T-helper 2 cell treated with Interferon-gamma antibody and Interleukin-4, amounts not matched to agents 5 μg/mL and 100 μg/mL, for 36 hours (primary cell): ENCODE measurements at regions not wholly inside any gene's neighbourhood (a gene's known extent, or its start where the extent isn't known, plus 50 kb on each side); places are given as distances from the start of the nearest gene placed in this dataset.
"Not testable (repeated sequence)": the region's sequence is repeated elsewhere in the genome, so short reads cannot be mapped to it uniquely, and the experiment has no call there.

Source experiments
- DNase-seq: peaks from one replicate; pipeline ENCODE4 v3.0.0; 2021; ENCODE audit warnings: low spot score
- H3K27ac Mint-ChIP-seq: one replicate; pipeline ENCODE4 v1.8.0; 2021; ENCODE audit warnings: mild to moderate bottlenecking, mixed read lengths
- H3K27me3 Mint-ChIP-seq: one replicate; pipeline ENCODE4 v1.8.0; 2021; ENCODE audit warnings: low read depth, mixed read lengths
- H3K36me3 Mint-ChIP-seq: one replicate; pipeline ENCODE4 v1.8.0; 2021; ENCODE audit warnings: low read depth, mixed read lengths
- H3K4me1 Mint-ChIP-seq: one replicate; pipeline ENCODE4 v1.8.0; 2021; ENCODE audit warnings: low read depth, mixed read lengths
- H3K4me3 Mint-ChIP-seq: one replicate; pipeline ENCODE4 v1.8.0; 2022; ENCODE audit warnings: mild to moderate bottlenecking, moderate library complexity, mixed read lengths
- H3K9me3 Mint-ChIP-seq: one replicate; pipeline ENCODE4 v1.8.0; 2021; ENCODE audit warnings: mixed read lengths

DNA sequence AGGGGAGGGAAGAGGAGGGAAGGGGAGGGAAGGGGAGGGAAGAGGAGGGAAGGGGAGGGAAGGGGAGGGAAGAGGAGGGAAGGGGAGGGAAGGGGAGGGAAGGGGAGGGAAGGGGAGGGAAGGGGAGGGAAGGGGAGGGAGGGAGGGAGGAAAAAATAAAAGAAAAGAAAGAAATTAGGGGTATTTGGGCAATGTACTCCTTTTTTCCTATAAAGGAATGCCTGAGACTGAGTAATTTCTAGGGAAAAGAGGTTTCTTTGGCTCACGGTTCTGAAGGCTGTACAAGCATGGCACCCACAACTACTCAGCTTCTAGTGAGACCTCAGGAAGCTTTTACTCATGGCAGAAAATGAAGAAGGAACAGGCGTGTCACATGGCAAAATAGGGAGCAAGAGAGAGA is 76.5 kb upstream of the TCF21 start:
- H3K27me3 Mint-ChIP-seq, H3K4me3 Mint-ChIP-seq, H3K9me3 Mint-ChIP-seq, H3K36me3 Mint-ChIP-seq, DNase-seq, H3K4me1 Mint-ChIP-seq, H3K27ac Mint-ChIP-seq: not testable (repeated sequence)

DNA sequence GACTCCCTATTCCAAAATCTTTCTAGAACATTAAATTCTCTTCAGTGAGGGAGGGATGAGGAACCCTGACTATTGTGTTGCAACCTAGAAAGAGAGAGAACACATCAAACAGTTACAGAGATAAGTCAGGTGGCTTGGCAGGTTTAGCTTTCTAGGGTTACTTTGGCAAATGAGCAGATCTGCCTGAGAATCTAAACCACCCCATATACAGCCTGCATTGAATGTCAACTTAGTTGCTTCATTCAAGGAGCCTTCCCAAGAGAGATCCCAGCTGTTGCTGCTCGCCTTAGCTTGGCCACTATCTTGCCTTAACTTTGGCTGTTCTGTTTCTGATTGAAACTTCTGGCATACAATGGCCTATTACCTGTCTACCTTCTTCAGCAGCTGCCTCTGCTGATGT is 74.7 kb upstream of the TCF21 start:
- DNase-seq: no peak
- H3K36me3 Mint-ChIP-seq: no peaks in the 10 kb centered on the region
- no peak overlapping the region for H3K27ac Mint-ChIP-seq
- H3K4me1 Mint-ChIP-seq: no peaks in the 10 kb centered on the region
- H3K4me3 Mint-ChIP-seq: no peak overlapping the region
- H3K9me3 Mint-ChIP-seq: no peaks in the 10 kb centered on the region
- H3K27me3 Mint-ChIP-seq: no peaks in the 10 kb centered on the region

DNA sequence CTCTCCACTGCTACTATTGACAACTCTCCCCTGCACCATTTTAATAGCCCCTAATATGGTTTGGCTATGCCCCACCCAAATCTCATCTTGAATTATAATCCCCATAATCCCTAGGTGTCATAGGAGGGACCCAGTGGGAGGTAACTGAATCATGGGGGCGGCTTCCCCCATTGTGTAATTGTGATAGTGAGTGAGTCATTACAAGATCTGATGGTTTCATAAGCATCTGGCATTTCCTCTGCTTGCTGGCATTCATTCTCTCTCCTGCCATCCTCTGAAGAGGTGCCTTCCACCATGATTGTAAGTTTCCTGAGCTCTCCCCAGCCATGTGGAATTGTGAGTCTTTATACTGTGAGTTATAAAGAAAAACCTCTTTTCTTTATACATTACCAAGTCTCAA is 74.1 kb upstream of the TCF21 start:
- no peaks in the 10 kb centered on the region for H3K27me3 Mint-ChIP-seq
- H3K27ac Mint-ChIP-seq: no peak overlapping the region
- no peaks in the 10 kb centered on the region for H3K36me3 Mint-ChIP-seq
- H3K4me3 Mint-ChIP-seq: no peak overlapping the region
- no peak for DNase-seq
- no peaks in the 10 kb centered on the region for H3K9me3 Mint-ChIP-seq
- no peaks in the 10 kb centered on the region for H3K4me1 Mint-ChIP-seq

DNA sequence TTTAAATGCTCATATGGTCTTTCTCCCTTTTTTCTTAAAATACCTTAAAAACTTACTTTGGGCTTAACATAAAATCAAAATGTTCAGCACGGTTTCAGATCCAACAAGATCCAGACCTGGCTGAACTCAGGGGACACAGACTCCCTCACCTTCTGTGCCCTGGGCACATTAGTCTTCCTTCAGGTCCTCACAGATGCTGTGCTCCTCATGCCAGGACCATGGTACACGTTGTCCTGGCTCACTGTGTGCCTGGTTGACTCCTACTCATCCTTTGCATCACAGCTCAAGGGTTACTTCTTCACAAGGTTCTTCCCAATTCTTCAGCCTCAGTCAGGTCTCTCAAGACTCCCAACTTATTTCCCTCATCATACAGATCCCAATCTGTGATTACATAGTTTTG is 73.6 kb upstream of the TCF21 start:
- Mint-ChIP-seq H3K27ac (no peak overlapping the region), H3K9me3 (no peaks in the 10 kb centered on the region), H3K27me3 (no peaks in the 10 kb centered on the region), H3K4me3 (no peak overlapping the region), H3K4me1 (no peaks in the 10 kb centered on the region), H3K36me3 (no peaks in the 10 kb centered on the region)
- no peak for DNase-seq

DNA sequence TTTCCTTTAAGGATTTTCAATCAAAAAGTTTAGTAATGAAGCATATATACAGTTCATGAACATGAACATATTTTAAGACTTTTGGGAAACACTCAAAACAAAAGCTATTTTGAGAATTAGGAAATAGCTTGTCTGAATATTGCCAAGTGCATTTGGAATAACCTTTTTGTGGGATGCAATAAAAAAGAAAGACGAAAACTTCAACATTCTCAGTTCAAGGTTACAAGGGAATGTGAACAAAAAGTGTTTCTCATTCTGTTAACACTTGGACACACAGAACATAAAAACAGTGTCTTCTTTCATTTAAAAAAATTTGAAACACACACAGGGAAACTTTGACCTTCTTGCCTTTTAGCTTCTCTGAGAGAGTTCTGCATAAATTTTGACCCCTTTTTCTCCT is 72.7 kb upstream of the TCF21 start:
- no peaks in the 10 kb centered on the region for H3K36me3 Mint-ChIP-seq
- H3K27me3 Mint-ChIP-seq: peaks cover 2% of the 10 kb centered on the region
- no peak for DNase-seq
- no peaks in the 10 kb centered on the region for H3K4me1 Mint-ChIP-seq
- no peak overlapping the region for H3K4me3 Mint-ChIP-seq
- no peaks in the 10 kb centered on the region for H3K9me3 Mint-ChIP-seq
- H3K27ac Mint-ChIP-seq: no peak overlapping the region

DNA sequence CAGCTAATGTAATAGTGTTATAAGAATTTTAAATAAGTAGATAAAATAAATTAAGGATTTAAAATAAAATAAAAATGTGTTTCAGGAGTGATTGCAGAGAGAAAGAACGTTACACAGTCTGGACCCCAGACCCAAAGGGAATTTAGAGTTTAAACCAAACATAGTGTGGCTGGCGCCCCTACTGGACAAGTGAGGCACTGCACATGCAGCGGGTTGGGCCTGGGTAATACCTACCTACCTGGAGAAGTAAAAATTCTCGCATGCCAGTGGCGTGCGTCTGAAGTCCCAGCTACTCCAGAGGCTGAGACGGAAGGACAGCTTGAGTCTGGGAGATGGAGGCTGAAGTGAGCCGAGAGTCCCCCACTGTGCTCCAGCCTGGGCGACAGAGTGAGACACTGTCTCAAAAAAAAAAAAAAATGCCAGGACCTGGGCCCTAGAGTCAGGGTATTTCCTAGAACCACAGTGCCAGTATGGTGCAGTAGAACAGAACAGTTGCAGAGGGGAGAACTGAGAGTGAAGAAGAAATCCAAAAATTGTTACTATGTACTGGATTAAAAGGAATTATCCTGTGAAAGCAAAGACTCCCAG is 71.4 kb upstream of the TCF21 start:
- Mint-ChIP-seq H3K4me3 (no peak overlapping the region), H3K27me3 (peaks cover 2% of the 10 kb centered on the region), H3K9me3 (no peaks in the 10 kb centered on the region), H3K4me1 (no peaks in the 10 kb centered on the region), H3K36me3 (no peaks in the 10 kb centered on the region), H3K27ac (no peak overlapping the region)
- DNase-seq: no peak

DNA sequence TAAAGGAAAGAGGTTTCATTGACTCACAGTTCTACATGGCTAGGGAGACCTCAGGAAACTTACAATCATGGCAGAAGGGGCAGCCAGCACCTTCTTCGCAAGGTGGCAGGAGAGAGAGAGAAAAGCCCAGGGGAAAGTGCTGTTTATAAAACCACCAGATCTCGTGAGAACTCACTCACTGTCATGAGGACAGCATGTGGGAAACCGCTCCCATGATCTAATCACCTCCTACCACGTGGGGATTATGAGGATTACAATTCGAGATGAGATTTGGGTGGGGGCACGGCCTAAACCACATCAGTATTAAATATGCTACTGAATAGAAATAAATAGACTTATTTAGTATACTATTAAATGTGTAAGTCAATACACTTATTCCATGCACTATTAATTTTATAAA is 70.6 kb upstream of the TCF21 start:
- H3K36me3 Mint-ChIP-seq: no peaks in the 10 kb centered on the region
- H3K4me3 Mint-ChIP-seq: no peak overlapping the region
- H3K27me3 Mint-ChIP-seq: peaks cover 2% of the 10 kb centered on the region
- no peak overlapping the region for H3K27ac Mint-ChIP-seq
- no peak for DNase-seq
- no peaks in the 10 kb centered on the region for H3K4me1 Mint-ChIP-seq
- no peaks in the 10 kb centered on the region for H3K9me3 Mint-ChIP-seq

DNA sequence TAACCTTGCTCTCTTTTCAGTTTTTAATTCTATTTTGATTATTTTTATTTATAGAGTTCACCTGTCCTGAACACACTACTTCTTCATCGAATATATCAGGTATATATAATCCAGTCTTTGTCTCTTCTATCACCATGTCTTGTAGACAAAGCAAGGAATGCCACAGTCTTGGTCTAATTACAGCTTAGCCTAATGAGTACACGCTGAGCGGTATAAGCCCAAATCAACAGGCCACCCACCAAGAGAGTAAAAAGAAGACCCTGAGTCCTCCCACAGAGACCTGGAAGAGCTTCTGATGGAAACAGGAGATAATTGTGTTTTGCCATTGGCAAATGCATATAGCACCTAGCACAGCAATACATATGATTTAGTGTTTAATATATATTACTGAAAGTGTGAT is 68.7 kb upstream of the TCF21 start:
- Mint-ChIP-seq H3K4me1 (no peaks in the 10 kb centered on the region), H3K27ac (no peak overlapping the region), H3K9me3 (no peaks in the 10 kb centered on the region), H3K4me3 (no peak overlapping the region), H3K36me3 (no peaks in the 10 kb centered on the region), H3K27me3 (peaks cover 2% of the 10 kb centered on the region)
- DNase-seq: no peak

DNA sequence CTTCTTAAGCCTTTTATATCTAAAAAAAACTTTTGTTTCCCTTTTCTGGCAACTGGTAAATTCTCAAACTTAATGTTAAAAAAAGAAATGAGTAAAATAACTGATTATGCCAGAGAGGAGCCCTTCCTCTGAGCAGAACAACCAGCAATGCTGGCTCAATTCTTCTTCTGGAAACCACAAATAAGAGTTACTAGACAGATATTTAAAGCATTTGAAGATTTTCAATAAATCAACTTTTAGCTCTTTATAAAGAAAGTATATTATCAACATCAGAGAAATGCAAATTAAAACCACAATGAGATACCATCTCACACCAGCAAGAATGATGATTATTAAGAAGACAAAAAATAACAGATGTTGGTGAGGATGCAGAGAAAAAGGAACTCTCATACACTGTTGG is 61.1 kb upstream of the TCF21 start:
- H3K4me3 Mint-ChIP-seq: no peak overlapping the region
- no peak overlapping the region for H3K27ac Mint-ChIP-seq
- H3K9me3 Mint-ChIP-seq: no peaks in the 10 kb centered on the region
- no peak for DNase-seq
- H3K4me1 Mint-ChIP-seq: no peaks in the 10 kb centered on the region
- no peaks in the 10 kb centered on the region for H3K27me3 Mint-ChIP-seq
- no peaks in the 10 kb centered on the region for H3K36me3 Mint-ChIP-seq

DNA sequence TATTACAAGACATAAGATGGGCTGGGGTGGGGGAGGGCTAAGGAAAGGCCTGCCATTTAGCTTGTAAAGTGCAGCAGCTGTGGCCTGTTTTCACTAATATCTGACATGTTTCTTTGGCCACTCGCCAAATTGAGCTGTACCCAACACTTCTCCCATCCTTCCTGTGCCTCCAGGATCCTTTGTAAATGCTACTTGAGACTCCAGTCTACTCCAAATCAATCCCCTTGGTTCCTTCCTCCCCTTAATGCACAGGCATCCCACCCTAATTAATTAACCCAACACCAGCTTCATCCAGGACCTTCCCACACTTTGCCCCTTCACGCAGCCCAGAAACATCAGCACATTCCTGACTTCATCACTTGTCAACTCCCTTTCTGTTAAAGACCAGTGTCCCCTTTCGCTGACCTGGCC is 55.0 kb upstream of the TCF21 start:
- H3K4me3 Mint-ChIP-seq: no peak overlapping the region
- no peaks in the 10 kb centered on the region for H3K36me3 Mint-ChIP-seq
- peaks cover 2% of the 10 kb centered on the region for H3K27me3 Mint-ChIP-seq
- no peak for DNase-seq
- no peaks in the 10 kb centered on the region for H3K9me3 Mint-ChIP-seq
- H3K27ac Mint-ChIP-seq: no peak overlapping the region
- peaks cover 4% of the 10 kb centered on the region for H3K4me1 Mint-ChIP-seq

DNA sequence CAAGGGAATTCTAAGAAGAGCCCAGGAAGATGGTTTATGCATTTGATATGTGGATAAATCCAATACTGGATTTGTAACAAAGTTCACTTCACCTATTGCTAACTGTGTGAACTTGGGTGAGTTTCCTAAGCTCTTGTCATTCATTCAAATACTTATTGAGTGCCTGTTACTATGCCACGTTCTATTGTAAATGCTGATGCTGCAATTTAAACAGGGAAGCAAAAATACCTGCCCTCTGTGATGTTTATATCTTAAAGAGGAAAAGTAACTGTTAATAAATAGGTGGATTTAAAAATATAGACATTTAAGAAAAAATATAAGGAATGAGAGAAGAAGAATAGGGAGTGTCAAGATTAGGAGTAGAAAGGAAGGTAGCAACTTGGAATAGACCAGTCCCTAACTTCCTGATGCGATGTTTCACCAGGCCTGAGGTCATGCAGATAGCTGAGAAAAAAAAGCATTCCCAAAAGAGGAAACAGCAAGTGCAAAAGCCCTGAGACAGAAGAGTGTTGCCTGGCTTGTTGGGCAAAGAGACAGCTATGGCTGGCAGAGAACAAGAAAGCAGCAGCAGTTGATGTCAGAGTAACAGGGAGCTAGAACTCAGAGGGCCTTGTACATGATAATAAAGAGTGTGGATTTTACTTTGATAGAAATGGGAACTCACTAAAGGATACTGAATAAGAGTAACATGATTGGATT is 54.3 kb upstream of the TCF21 start:
- Mint-ChIP-seq H3K4me3 (no peak overlapping the region), H3K9me3 (no peaks in the 10 kb centered on the region), H3K27ac (no peak overlapping the region), H3K4me1 (peaks cover 4% of the 10 kb centered on the region), H3K27me3 (peaks cover 4% of the 10 kb centered on the region), H3K36me3 (no peaks in the 10 kb centered on the region)
- no peak for DNase-seq

DNA sequence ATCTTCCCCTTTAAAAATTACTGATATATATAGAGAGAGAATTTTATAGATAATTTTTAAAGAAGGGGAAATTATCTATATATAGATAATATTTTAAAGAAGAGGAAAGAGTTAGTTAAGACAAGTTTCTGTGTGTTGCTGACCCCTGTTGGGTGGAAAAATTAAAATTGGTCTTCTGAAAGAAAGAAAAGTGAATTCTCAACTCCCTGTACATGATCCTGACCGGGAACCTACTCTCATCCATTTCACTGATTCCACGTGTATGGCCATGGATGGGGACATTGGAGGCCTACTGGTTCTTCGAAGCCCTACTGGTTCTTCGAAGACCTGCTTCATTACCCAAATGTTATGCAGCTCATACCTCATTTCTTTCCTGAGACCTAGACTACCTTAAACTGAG is 53.0 kb upstream of the TCF21 start:
- Mint-ChIP-seq H3K36me3 (no peaks in the 10 kb centered on the region), H3K4me3 (no peak overlapping the region), H3K27me3 (peaks cover 8% of the 10 kb centered on the region), H3K27ac (no peak overlapping the region), H3K9me3 (no peaks in the 10 kb centered on the region), H3K4me1 (peaks cover 4% of the 10 kb centered on the region)
- DNase-seq: no peak

DNA sequence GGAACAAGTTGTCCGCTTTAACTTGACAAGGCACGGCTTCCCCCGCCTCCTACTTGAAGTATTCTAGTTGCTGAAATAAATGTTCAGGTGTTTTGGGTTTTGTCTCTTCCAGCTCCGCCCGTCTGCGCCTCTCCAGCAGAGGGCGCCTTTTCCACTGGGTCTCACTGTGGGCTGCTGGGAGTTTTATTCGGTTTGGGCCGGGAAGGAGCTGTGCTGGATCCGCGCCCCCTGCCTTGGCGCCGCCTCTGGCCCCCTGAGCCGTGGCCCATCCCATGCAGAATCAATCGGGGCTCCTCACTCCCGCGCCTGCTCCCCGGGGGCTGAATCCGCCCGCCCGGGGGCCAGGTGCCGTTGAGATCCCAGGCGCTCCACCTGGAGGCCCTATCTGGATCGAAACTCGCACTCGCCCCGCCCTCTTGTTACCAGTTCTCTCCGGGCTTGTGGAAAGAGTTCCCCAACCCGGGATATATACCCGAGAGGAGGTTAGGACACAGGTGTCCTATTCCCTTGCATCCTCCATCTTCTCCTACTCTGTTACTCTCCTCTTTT is 51.0 kb upstream of the TCF21 start:
- Mint-ChIP-seq H3K4me1 (peaks cover 4% of the 10 kb centered on the region), H3K27me3 (peaks cover 10% of the 10 kb centered on the region), H3K27ac (no peak overlapping the region), H3K4me3 (peak overlapping the region; percentile 78), H3K9me3 (no peaks in the 10 kb centered on the region), H3K36me3 (no peaks in the 10 kb centered on the region)
- peak; percentile 38 for DNase-seq
